HepG2 (cell line): ENCODE measurements at regions not wholly inside any gene's neighbourhood (a gene's known extent, or its start where the extent isn't known, plus 50 kb on each side); places are given as distances from the start of the nearest gene placed in this dataset.

Source experiments
- ATAC-seq: fragments of 200-7000 bp; cut with Tn5 transposase; 3 replicates; pipeline ENCODE4 v1.9.1; 2020; ENCODE audit warnings: mild to moderate bottlenecking, moderate library complexity
- BruUV-seq: library from RNA; stranded (reverse); fragments of 400-500 nt; replicated peaks from 2 replicates; lab custom pipeline; 2021; lab: Mats Ljungman, UMichigan
- CTCF ChIA-PET: fragments of 300-600 bp; formaldehyde crosslinking; extraction: SDS; loops from one replicate; lab custom pipeline; 2021; ENCODE audit warnings: low total read pairs, inconsistent platforms, low intra/inter-chr PET ratio; lab: Yijun Ruan, JAX
- POLR2A ChIA-PET: fragments of 350-600 bp; sonication (Branson Sonifier 250); formaldehyde crosslinking; loops from one replicate; lab custom pipeline; 2020; ENCODE audit warnings: antibody characterized with exemption, inconsistent platforms; lab: Yijun Ruan, JAX
- DNase-seq: peaks from one replicate; pipeline ENCODE4 v3.0.0-alpha.2; 2015; ENCODE audit warnings: low spot score
- FAIRE-seq: peaks from 3 replicates; lab custom pipeline; 2011; peaks lifted over from hg19 to GRCh38; lab: Jason Lieb, UNC
- H2AFZ ChIP-seq: one replicate; pipeline ENCODE4 v1.6.1; 2011; ENCODE audit warnings: low read length, inconsistent platforms
- H3K27ac ChIP-seq: fragments of 300-600 bp; 3 replicates; pipeline ENCODE4 v1.8.0; 2011; ENCODE audit warnings: mixed run types, mild to moderate bottlenecking, mixed read lengths, low read length, inconsistent platforms; ENCODE audit not compliant: insufficient read depth; ENCODE audit errors: extremely low read length
- H3K27me3 ChIP-seq, 2 experiments: fragments of 200-600 bp in 1 of 2; 2 replicates in 1 of 2; 3 replicates in 1 of 2; pipeline versions ENCODE4 v1.6.0 to v1.8.0; 2011; ENCODE audit warnings: low read length in 2 of 2, mild to moderate bottlenecking in 2 of 2, moderate library complexity in 2 of 2, inconsistent platforms in 1 of 2; ENCODE audit not compliant: insufficient read depth in 2 of 2, control insufficient read depth in 1 of 2
- H3K36me3 ChIP-seq, 2 experiments: fragments of 200-600 bp in 1 of 2; replicated peaks in 1 of 2; 2 replicates in 1 of 2; 3 replicates in 1 of 2; pipeline versions ENCODE4 v1.5.1 to v1.8.0; 2011; ENCODE audit warnings: low read length in 2 of 2, inconsistent platforms in 1 of 2; ENCODE audit not compliant: insufficient read depth in 2 of 2, control insufficient read depth in 1 of 2
- H3K4me1 ChIP-seq: 2 replicates; pipeline ENCODE4 v1.5.1; 2012; ENCODE audit warnings: low read length, inconsistent platforms; ENCODE audit not compliant: insufficient read depth
- H3K4me2 ChIP-seq: 2 replicates; pipeline ENCODE4 v1.6.0; 2011; ENCODE audit warnings: low read depth, low read length, inconsistent platforms
- H3K4me3 ChIP-seq, 3 experiments: fragments of 200-600 bp in 1 of 3; sonication (generic), shearing (Covaris generic) in 1 of 3; replicated peaks in 1 of 3; 2 replicates each; pipeline ENCODE4 v1.5.1; 2011 to 2016; ENCODE audit warnings: low read length in 3 of 3, inconsistent platforms in 2 of 3, low read depth in 2 of 3, mild to moderate bottlenecking in 2 of 3, control low read depth in 1 of 3, mixed read lengths in 1 of 3; ENCODE audit not compliant: insufficient read depth in 1 of 3
- H3K79me2 ChIP-seq: one replicate; pipeline ENCODE4 v1.6.1; 2011; ENCODE audit warnings: low read length, inconsistent platforms; ENCODE audit not compliant: insufficient read depth
- H3K9ac ChIP-seq: 2 replicates; pipeline ENCODE4 v1.6.0; 2011; ENCODE audit warnings: mild to moderate bottlenecking, low read depth, low read length, inconsistent platforms; ENCODE audit not compliant: insufficient read depth
- H3K9me3 ChIP-seq: 2 replicates; pipeline ENCODE4 v1.5.1; 2012; ENCODE audit warnings: mild to moderate bottlenecking, low read length
- H4K20me1 ChIP-seq: 2 replicates; pipeline ENCODE4 v1.6.0; 2011; ENCODE audit warnings: inconsistent platforms, mild to moderate bottlenecking, low read length, moderate library complexity; ENCODE audit not compliant: insufficient read depth
- CEBPB ChIP-seq: IDR thresholded peaks from 2 replicates; pipeline ENCODE4 v1.6.1; 2011; ENCODE audit warnings: low read depth, low read length, improper control_type of control experiment, borderline replicate concordance
- HMG20B ChIP-seq: conservative IDR thresholded peaks from 2 replicates; pipeline ENCODE4 v1.6.1; 2016; ENCODE audit warnings: missing genetic modification reagents, missing compliant biosample characterization
- KLF15 ChIP-seq: sonication (generic); formaldehyde crosslinking; IDR thresholded peaks from 2 replicates; pipeline ENCODE4 v1.8.1; 2023; ENCODE audit warnings: borderline replicate concordance, mild to moderate bottlenecking, inconsistent platforms, missing genetic modification reagents, mixed read lengths
- SALL2 ChIP-seq: sonication (generic); formaldehyde crosslinking; IDR thresholded peaks from 2 replicates; pipeline ENCODE4 v1.8.1; 2023; ENCODE audit warnings: mild to moderate bottlenecking, missing genetic modification reagents, inconsistent platforms
- STAG1 ChIP-seq: sonication (generic); formaldehyde crosslinking; IDR thresholded peaks from 2 replicates; pipeline ENCODE4 v1.4.0; 2020; ENCODE audit warnings: missing genetic modification reagents
- THAP11 ChIP-seq: IDR thresholded peaks from 2 replicates; pipeline ENCODE4 v1.6.1; 2016; ENCODE audit warnings: missing biosample characterization, missing genetic modification reagents
- ZBTB42 ChIP-seq: sonication (generic); formaldehyde crosslinking; IDR thresholded peaks from 2 replicates; pipeline ENCODE4 v1.5.0; 2020; ENCODE audit warnings: mild to moderate bottlenecking, missing genetic modification reagents
- ZKSCAN1 ChIP-seq: fragments of 150-350 bp; IDR thresholded peaks from 2 replicates; pipeline ENCODE4 v1.6.1; 2014; ENCODE audit warnings: low read length
- ZNF24 ChIP-seq: fragments of 450-650 bp; IDR thresholded peaks from 2 replicates; pipeline ENCODE4 v1.6.1; 2017; ENCODE audit warnings: antibody characterized with exemption, mild to moderate bottlenecking
- ZNF430 ChIP-seq: sonication (generic); formaldehyde crosslinking; IDR thresholded peaks from 2 replicates; pipeline ENCODE4 v1.9.0; 2021; ENCODE audit warnings: mild to moderate bottlenecking, missing genetic modification reagents
- ZNF512 ChIP-seq: sonication (generic); formaldehyde crosslinking; IDR thresholded peaks from 2 replicates; pipeline ENCODE4 v1.4.0; 2020; ENCODE audit warnings: mild to moderate bottlenecking, missing genetic modification reagents
- ZNF639 ChIP-seq: conservative IDR thresholded peaks from 2 replicates; pipeline ENCODE4 v1.6.1; 2018; ENCODE audit warnings: missing genetic modification reagents
- whole genome bisulfite sequencing: methylation state at CpG from one replicate; pipeline ENCODE4 v1.1.6; 2017; ENCODE audit warnings: low lambda C conversion rate; 5-methylcytosine and 5-hydroxymethylcytosine counted together
- in situ Hi-C: cut with HindIII; loops from 2 replicates; pipeline ENCODE4 v1.10.0; 2017; ENCODE audit warnings: low pct_unique_long_range_greater_than_20kb; ENCODE audit not compliant: extremely low pct_ligation_motif_present
- intact Hi-C: fragments of 100-400 bp; cut with micrococcal nuclease; formaldehyde crosslinking; loops from one replicate; pipeline ENCODE4 v1.10.0; 2022; ENCODE audit not compliant: unreplicated experiment

GRCh38 chr13:109285586-109285985, 500.8 kb downstream of the IRS2 start:
- TF ChIP-seq ZBTB42 (CRISPR knock-in tag), result no peak
- TF ChIP-seq CEBPB, result peak; percentile 34; the same call in 1 of the 2 replicates
- TF ChIP-seq THAP11, result no peak
- TF ChIP-seq ZKSCAN1, result no peak
- in situ Hi-C loops, result no loop called here
- peaks cover 15% of the 10 kb centered on the region; the same call in 1 of the 2 replicates for H3K9me3 ChIP-seq
- intact Hi-C loops, result no loop called here
- H3K36me3 ChIP-seq, result no peaks in the 10 kb centered on the region
- WGBS, result 70% methylated on average over 2 of the region's 2 CpGs
- no peaks in the 10 kb centered on the region for H3K27me3 ChIP-seq
- H3K4me1 ChIP-seq, result no peaks in the 10 kb centered on the region
- no TSS peak for BruUV-seq
- H2AFZ ChIP-seq, result no peak overlapping the region
- H3K27ac ChIP-seq, result no peak overlapping the region
- no peak overlapping the region for H3K9ac ChIP-seq
- H4K20me1 ChIP-seq, result no peaks in the 10 kb centered on the region
- FAIRE-seq, result no peak
- no peak for ATAC-seq
- H3K79me2 ChIP-seq, result no peaks in the 10 kb centered on the region
- DNase-seq, result no peak
- POLR2A ChIA-PET, result no interaction called here
- H3K4me3 ChIP-seq, result no peak overlapping the region
- H3K4me2 ChIP-seq, result no peak overlapping the region
- CTCF ChIA-PET, result no interaction called here

DNA sequence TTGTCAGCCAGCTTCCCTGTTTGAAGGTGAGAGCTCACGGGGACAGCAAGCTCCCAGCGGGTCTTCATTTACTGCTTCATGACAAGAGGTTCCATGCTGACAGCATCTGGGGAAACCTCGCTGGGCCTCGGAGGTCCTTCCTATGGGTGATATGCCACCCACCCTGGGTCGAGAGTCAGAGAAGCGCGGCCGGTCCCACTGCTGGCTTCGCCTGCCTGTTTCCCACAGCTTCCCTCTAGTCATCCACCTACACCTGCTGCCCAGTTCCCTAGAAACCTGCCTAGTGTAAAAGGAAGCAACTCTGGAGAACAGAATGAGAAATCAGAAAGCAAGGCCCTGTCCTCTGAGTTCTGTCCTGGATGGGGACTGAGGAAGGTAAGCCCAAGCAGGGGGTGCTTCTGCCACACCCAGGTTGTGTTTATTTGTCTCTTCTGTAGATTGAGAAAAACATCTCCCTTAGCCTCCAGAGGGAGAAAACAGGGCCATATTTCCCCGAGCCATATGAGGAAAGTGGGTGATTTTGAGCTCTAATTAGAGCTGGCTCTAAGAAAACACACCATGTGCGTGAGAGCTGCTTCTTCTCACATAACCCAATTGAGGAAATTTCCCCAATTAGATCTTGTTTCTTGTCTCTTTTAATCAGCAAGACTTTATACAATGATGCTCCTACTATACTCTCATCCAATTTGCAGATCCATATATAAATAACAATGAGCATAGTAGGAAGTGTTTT, 504.3 kb downstream of the IRS2 start:
- Histone ChIP-seq H3K27me3 (no peaks in the 10 kb centered on the region), H3K4me3 (no peak overlapping the region), H4K20me1 (no peaks in the 10 kb centered on the region), H3K9ac (no peak overlapping the region), H3K36me3 (no peaks in the 10 kb centered on the region), H2AFZ (no peak overlapping the region), H3K9me3 (peaks cover 16% of the 10 kb centered on the region; the same call in 1 of the 2 replicates), H3K79me2 (no peaks in the 10 kb centered on the region), H3K4me1 (no peaks in the 10 kb centered on the region), H3K4me2 (no peak overlapping the region), H3K27ac (no peak overlapping the region)
- DNase-seq, result no peak
- no TSS peak for BruUV-seq
- intact Hi-C loops (no loop called here), in situ Hi-C loops (no loop called here)
- POLR2A ChIA-PET, result no interaction called here
- ATAC-seq, result no peak
- FAIRE-seq, result no peak
- CTCF ChIA-PET, result no interaction called here
- 57% methylated on average over 8 of the region's 11 CpGs for WGBS
- TF ChIP-seq ZNF512 (CRISPR knock-in tag) (no peak), SALL2 (no peak), ZNF430 (CRISPR knock-in tag) (no peak), ZNF639 (CRISPR knock-in tag) (no peak), ZNF24 (no peak), STAG1 (CRISPR knock-in tag) (no peak), KLF15 (CRISPR knock-in tag) (no peak), HMG20B (CRISPR knock-in tag) (no peak)
